RCC 7860 (cell line): ENCODE measurements at regions not wholly inside any gene's neighbourhood (a gene's known extent, or its start where the extent isn't known, plus 50 kb on each side); places are given as distances from the start of the nearest gene placed in this dataset.
"Not testable (repeated sequence)": the region's sequence is repeated elsewhere in the genome, so short reads cannot be mapped to it uniquely, and the experiment has no call there.

ENCODE experiments used
- DNase-seq: peaks from one replicate; pipeline ENCODE4 v3.0.0-alpha.2; 2015; ENCODE audit warnings: low spot score
- FAIRE-seq: peaks from 2 replicates; lab custom pipeline; 2012; peaks lifted over from hg19 to GRCh38; lab: Jason Lieb, UNC

- no peak for FAIRE-seq
- DNase-seq: no peak
Measured at GRCh38 chr18:34461266-34461665, 236.6 kb upstream of the NOL4 start.

DNA sequence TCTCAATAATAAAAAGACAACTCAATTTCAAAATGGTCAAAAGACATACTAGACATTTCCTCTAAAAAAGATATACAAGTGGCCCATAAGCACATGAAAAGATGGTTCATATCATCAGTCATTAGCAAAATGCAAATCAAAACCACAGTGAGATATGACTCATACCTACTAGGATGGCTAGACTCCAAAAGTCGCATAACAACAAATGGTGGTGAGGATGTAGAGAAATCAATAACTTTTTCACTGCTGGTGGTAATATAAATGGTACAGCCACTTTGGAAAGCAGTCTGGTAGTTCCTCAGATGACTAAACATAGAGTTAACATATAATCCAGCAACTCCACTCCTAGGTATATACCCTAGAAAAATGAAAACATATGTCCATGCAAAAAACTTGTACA, 242.3 kb upstream of the NOL4 start:
- no peak for FAIRE-seq
- DNase-seq: no peak

DNA sequence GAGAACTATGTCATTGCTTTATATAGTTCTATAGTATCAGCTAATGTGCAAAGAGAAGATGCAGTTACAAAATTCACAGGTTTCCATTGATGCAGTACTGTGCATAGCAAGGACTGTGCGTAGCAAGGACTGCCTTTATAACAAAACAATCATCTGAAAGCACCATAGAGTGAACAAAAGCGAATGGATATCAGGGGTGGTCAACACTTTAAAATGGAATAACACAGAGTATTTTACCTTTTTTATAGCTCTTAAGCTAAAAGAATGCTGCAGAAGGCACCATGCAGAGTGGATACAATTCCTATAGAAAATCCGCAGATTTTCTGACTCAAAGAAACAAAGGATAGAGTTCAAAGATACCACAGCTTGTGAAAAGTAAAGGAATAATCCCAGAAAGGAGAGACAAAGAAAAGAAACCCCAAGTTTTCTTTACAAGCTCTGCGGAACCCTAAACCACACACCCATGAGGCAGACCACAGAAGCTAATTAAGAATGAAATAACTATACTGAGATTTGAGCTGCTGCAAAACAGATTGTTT, 229.9 kb upstream of the DTNA start:
- no peak for DNase-seq

GRCh38 chr18:34482204-34482603, 227.9 kb upstream of the DTNA start:
- DNase-seq: no peak
- FAIRE-seq: no peak

More for the DNA sequence above, 229.9 kb upstream of the DTNA start:
- no peak for FAIRE-seq

DNA sequence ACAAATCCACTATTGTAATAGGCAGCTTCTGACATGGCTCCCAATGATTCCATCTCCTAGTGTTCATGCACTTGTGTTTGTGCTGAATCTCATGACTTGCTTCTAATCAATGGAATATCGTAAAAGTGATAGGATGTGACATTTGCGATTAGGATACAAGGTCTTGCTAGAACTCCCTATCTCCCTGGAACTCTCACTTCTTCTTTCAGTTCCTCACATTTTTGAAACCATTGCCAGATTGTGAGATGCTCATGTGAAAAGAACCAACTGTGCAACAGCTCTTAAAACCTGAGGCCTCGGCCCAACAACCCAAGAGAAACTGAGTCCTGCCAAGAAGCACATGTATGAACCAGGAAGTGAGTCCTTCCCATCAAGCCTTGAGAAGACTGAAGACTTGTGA, 226.9 kb upstream of the DTNA start:
- no peak for DNase-seq
- no peak for FAIRE-seq

DNA sequence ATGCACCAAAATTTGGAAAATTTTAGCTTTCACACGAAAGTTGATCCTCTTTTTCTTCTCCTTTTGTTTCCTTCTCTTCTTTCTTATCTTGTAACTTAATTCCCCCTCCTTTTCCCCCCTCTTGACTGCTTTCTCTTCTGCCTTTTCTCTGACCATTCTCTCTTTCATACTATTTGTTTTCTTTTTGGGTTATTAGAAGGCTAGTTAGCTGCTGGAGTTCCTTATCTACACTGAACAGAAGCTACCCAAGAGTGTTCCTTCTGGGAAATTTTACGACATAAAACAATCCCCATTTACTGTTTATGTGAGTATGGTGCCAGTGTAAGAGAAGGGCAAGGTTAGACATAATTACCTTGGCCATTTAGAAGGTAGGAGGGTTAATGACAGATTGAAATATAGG, 218.4 kb upstream of the DTNA start:
- no peak for DNase-seq
- no peak for FAIRE-seq

DNA sequence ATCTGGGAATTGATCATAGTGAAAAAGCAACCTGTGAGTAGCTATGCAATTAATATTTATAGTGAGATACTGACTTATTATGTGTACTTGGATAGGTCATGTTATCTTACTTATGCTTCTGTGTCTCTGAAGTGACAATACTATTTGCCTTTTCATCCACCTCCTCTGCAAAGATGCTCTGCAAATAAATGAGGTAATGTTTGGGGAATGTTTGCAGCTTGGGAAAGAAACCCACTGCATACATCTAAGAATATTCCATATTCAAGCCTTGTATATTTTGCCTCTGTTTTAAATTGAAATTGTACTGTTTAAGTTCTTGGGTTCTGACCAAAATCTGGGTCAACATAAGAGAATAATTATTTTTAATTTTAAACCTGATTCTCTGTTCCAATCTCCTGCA, 217.4 kb upstream of the DTNA start:
- DNase-seq (no peak), FAIRE-seq (no peak)

GRCh38 chr18:34493099-34493544, 217.0 kb upstream of the DTNA start:
- FAIRE-seq (no peak), DNase-seq (peak; percentile 53)

DNA sequence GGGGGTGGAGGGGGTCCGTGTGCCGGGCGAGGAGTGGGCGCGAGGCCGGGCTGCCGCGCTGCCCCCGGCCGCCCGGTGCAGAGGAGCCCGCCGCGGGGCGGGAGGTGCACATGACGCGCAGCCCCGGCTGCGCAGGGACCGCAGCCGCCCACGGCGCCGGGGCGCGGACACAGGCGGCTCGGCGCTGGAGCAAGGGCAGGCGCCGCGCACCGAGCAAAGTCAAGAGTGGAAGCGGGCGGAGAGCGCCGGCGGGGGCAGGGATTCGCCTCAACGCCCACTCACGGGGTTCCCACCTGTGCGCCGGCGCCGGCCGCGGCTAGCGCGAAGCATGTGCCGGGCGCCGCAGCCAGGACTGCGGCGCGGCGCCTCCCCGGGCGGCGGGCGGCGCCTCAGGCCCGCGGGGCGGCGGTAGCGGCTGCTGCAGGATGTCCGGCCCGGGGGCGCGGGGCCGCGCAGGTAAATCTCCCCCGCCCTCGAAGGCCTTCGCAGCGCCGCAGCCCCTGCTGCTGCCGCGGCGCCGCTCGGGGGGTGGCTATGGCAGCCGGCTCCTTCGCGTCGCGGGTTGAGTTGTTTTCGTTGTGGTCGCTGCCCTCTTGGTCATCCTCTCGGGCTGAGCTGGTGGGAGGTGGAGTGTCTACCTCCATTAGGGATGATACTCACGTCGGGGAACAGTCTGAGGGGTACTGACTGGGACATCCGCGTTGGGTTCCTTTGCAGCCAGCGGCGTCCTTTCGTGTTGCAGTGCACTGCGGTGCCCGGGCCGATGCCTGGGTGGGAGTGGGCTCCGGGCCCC, 216.3 kb upstream of the DTNA start:
- no peak for FAIRE-seq
- no peak for DNase-seq

- DNase-seq: no peak
- no peak for FAIRE-seq
Measured at GRCh38 chr18:34494359-34494696, 215.8 kb upstream of the DTNA start.

DNA sequence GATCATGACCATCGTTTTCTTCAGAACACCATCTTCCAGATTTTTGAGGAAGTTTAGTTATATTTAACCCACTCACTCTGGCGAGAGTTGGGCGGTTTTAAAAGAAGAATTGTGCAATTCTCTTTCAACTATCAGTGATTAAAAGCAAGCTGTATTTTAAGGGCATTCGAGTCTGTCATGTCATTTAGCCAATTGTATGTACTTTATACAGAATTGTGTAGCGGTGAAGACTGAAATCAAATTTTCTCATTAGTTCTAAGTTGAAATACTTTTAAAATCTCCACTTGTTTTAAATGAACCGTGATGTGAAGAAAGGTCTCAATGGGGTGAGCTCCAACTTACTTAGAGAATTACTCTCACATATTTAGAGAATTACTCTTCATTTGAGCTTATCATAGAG, 214.6 kb upstream of the DTNA start:
- FAIRE-seq: no peak
- DNase-seq: no peak

DNA sequence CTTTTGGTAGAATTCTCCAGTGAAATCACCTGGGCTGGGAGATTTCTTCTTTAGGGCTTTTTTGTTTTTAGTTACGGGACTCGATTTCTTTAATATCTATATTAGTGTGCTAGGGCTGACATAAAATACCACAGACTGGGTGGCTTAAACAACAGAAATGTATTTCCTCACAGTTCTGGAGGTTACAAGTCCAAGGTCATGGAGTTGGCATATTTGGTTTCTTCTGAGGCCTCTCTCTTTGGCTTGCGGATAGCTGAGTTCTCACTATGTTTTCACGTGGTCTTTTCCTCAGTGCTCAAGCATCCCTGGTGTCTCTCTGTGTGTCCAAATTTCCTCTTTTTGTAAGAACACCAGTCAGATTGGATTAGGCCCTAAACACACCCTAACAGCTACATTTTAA, 208.5 kb upstream of the DTNA start:
- FAIRE-seq: no peak

DNA sequence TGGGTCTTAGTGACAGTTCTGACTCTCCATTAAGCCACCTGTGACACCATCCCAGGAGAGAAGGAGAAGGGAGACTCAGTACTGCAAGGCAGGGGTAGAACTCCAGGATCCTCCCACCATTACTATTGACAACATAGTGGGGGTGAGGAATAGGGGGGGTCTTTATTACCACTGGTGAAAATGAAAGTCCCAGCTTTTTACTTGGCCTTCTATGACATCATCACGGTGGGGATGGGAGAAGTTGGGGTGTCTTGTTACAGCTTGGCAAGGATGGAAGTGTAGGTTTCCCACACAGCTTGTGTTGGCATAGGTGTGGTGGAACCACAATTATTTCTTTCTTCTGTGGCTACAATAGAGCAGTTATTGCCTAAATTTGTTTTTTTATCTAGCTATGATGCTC, 203.9 kb upstream of the DTNA start:
- no peak for FAIRE-seq
- DNase-seq: no peak

More for the DNA sequence above, 208.5 kb upstream of the DTNA start:
- no peak for DNase-seq

- DNase-seq: no peak
- FAIRE-seq: no peak
Measured at GRCh38 chr18:34509163-34509562, 200.9 kb upstream of the DTNA start.

DNA sequence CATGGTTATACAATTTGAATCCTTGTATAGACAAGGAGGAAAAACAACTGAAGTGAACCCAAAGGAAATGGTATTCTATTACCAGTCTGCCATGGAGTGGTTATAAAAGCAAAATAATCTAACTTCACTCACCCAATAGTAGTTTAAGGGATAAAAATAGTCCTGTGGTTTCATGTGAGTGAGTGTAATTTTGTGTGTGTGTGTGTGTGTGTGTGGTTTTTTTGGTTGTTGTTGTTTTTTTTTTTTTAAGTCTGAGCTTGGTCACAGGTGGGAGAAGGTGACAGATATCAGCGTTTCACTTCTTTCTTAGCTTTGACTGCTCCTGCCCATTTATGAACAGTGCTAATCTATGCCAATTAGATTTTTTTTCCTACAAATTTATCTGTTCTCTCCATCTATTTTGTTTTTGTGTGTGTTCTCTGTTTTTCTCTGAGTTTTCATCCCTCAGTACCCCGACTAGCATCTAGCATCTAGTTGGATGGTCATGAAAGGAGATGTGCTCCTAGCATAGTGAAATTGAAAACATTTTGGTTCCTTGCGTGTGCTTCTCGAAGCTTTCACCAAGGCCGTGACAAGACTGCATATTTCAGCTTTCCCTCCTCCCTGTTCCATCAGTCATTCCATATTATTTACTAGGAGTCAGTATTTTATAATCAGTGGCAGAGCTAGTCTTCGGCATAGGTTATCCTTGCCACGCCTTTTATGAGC, 200.1 kb upstream of the DTNA start:
- no peak for FAIRE-seq
- no peak for DNase-seq

- DNase-seq (no peak), FAIRE-seq (no peak)
Measured at GRCh38 chr18:34510926-34511325, 199.2 kb upstream of the DTNA start.

GRCh38 chr18:34511435-34511834, 198.7 kb upstream of the DTNA start:
- FAIRE-seq (peak; percentile 30), DNase-seq (peak; percentile 45)

- FAIRE-seq (no peak), DNase-seq (no peak)
Measured at GRCh38 chr18:34511879-34512278, 198.2 kb upstream of the DTNA start.

DNA sequence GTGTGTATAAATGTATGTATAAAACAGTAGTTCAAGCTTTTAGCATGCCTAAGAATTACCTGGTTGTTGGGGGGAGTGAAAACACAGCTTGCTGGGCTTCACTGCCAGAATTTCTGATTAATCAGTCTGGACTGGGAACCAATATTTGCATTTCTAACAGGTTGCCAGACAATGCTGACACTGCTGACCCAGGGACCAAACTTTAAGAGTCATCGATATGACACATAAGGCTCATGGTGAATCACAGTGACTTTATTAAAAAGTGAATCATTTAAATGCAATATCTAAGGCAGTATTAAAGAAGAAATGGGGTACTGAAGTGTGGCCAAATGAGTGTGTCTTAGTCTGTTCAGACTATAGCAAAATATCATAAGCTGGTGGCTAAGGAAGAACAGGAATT, 195.9 kb upstream of the DTNA start:
- FAIRE-seq (no peak), DNase-seq (peak; percentile 39)

GRCh38 chr18:34514957-34515356, 195.1 kb upstream of the DTNA start:
- FAIRE-seq (no peak), DNase-seq (no peak)

- not testable (repeated sequence) for DNase-seq, FAIRE-seq
Measured at GRCh38 chr18:34516355-34516754, 193.7 kb upstream of the DTNA start.

DNA sequence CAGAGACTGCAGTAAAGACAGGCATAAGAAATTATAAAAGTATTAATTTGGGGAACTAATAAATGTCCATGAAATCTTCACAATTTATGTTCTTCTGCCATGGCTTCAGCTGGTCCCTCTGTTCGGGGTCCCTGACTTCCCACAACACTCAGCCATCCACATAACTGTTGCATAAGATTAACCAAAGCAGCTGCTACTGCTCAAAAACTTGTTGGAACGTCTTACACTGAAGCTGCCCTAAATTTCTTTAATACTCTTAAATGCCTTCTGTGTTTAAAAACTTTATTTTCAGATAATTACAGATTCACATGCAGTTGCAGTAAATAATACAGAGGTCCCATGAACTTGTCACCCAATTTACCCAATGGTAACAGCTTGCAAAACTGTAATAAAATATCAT, 193.1 kb upstream of the DTNA start:
- not testable (repeated sequence) for FAIRE-seq, DNase-seq
